A673 (cell line): ENCODE measurements at regions not wholly inside any gene's neighbourhood (a gene's known extent, or its start where the extent isn't known, plus 50 kb on each side); places are given as distances from the start of the nearest gene placed in this dataset.

ENCODE experiments used
- EZH2 ChIP-seq: fragments of 200-600 bp; sonication (generic); IDR thresholded peaks from 2 replicates; pipeline ENCODE4 v1.6.1; 2017; ENCODE audit warnings: borderline replicate concordance, low read depth, mild to moderate bottlenecking, mixed read lengths, antibody characterized with exemption, low read length; ENCODE audit not compliant: poor library complexity, severe bottlenecking
- TF ChIP-seq, protein P1 (sequence below): fragments of 300-800, 200-600 bp; sonication (generic); conservative IDR thresholded peaks from 2 replicates; pipeline ENCODE4 v1.5.1; 2017; ENCODE audit warnings: low read depth, mild to moderate bottlenecking, antibody characterized with exemption, low read length, moderate library complexity, mixed read lengths

DNA sequence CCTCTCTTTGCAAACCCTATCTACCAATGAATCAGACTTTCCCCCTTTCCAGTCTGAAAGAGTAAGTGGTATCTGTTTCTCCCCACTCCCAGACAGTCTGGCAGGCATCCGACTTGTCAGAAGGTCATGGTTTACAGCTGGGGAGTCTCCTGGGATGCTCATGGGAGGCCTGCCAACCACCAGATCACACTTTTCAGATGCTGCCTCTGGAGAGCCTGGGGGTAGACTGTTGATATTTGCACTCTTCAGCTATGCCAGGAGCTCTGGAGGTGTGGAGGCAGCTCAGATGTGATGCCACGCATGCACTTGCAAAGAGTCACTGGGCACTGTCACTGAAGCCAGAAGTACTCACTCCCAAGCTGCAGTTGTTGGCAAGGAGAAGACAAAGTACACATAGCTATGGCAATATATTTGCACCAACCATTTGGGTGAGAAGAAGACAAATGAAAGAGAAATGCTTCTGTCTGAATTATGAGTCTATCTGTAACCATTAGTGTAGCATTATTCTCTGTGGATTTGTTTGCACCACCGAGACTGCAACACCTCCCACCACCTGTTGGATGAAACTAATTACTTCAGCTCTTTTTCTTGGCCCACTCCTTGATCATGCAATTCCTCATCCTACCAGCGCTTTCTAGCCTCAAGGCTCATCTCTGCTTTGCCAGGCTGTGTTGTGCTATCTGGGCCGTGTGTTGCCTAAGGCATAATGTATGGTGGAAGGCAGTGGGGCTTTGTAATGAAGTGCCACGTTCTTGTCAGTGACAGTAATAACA, 133.0 kb upstream of the SPAG17 start:
- TF ChIP-seq, protein P1, sequence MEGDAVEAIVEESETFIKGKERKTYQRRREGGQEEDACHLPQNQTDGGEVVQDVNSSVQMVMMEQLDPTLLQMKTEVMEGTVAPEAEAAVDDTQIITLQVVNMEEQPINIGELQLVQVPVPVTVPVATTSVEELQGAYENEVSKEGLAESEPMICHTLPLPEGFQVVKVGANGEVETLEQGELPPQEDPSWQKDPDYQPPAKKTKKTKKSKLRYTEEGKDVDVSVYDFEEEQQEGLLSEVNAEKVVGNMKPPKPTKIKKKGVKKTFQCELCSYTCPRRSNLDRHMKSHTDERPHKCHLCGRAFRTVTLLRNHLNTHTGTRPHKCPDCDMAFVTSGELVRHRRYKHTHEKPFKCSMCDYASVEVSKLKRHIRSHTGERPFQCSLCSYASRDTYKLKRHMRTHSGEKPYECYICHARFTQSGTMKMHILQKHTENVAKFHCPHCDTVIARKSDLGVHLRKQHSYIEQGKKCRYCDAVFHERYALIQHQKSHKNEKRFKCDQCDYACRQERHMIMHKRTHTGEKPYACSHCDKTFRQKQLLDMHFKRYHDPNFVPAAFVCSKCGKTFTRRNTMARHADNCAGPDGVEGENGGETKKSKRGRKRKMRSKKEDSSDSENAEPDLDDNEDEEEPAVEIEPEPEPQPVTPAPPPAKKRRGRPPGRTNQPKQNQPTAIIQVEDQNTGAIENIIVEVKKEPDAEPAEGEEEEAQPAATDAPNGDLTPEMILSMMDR = no peak
- no peak for TF ChIP-seq EZH2
